CD4-positive, alpha-beta T cell (primary cell): ENCODE measurements at regions not wholly inside any gene's neighbourhood (a gene's known extent, or its start where the extent isn't known, plus 50 kb on each side); places are given as distances from the start of the nearest gene placed in this dataset.

Experiments used
- ATAC-seq: fragments of 200-7000 bp; cut with Tn5 transposase; one replicate; pipeline ENCODE4 v1.10.0; 2022; ENCODE audit warnings: mild to moderate bottlenecking; ENCODE audit not compliant: poor library complexity
- CTCF ChIA-PET: fragments of 350-600 bp; sonication (Branson Sonifier 250); formaldehyde crosslinking; loops from one replicate; lab custom pipeline; 2021; ENCODE audit warnings: antibody characterized with exemption, inconsistent platforms; lab: Charles Lee
- POLR2A ChIA-PET: fragments of 350-600 bp; sonication (Branson Sonifier 250); formaldehyde crosslinking; loops from one replicate; lab custom pipeline; 2021; ENCODE audit warnings: antibody characterized with exemption, inconsistent platforms; lab: Charles Lee
- DNase-seq, 14 experiments: peaks; one replicate each; pipeline ENCODE4 v3.0.0-alpha.2; 2013 to 2020; ENCODE audit warnings: mixed read lengths in 2 of 14
- H3K27ac ChIP-seq, 2 donors: one replicate each; pipeline versions ENCODE4 v1.5.1 to v1.7.0; 2013; ENCODE audit warnings: low read length in 2 of 2, low read depth in 1 of 2, mild to moderate bottlenecking in 1 of 2
- H3K27me3 ChIP-seq, 2 experiments: 1 replicate in 1 of 2; 2 replicates in 1 of 2; pipeline versions ENCODE4 v1.6.1 to v1.7.0; 2013; ENCODE audit warnings: low read length in 2 of 2, control low read depth in 1 of 2, mild to moderate bottlenecking in 1 of 2, moderate library complexity in 1 of 2; ENCODE audit not compliant: insufficient read depth in 2 of 2, control insufficient read depth in 1 of 2
- H3K36me3 ChIP-seq: one replicate; pipeline ENCODE4 v1.6.1; 2013; ENCODE audit warnings: low read length, control low read depth; ENCODE audit not compliant: insufficient read depth
- H3K4me1 ChIP-seq: one replicate; pipeline ENCODE4 v1.6.1; 2013; ENCODE audit warnings: low read length, control low read depth; ENCODE audit not compliant: insufficient read depth
- H3K4me3 ChIP-seq: one replicate; pipeline ENCODE4 v1.5.1; 2013; ENCODE audit warnings: mild to moderate bottlenecking, low read length, moderate library complexity
- H3K9me3 ChIP-seq, 2 experiments: 1 replicate in 1 of 2; 2 replicates in 1 of 2; pipeline versions ENCODE4 v1.6.1 to v1.7.0; 2013; ENCODE audit warnings: low read length in 2 of 2, mild to moderate bottlenecking in 2 of 2, control low read depth in 1 of 2, moderate library complexity in 1 of 2; ENCODE audit not compliant: control insufficient read depth in 1 of 2, insufficient read depth in 1 of 2
- H3K27ac Mint-ChIP-seq: one replicate; pipeline ENCODE4 v1.8.0; 2020; ENCODE audit warnings: mixed read lengths
- H3K27me3 Mint-ChIP-seq: one replicate; pipeline ENCODE4 v1.8.0; 2021; ENCODE audit warnings: mixed read lengths
- H3K36me3 Mint-ChIP-seq: one replicate; pipeline ENCODE4 v1.8.0; 2021; ENCODE audit warnings: low read depth, mixed read lengths
- H3K4me1 Mint-ChIP-seq: one replicate; pipeline ENCODE4 v1.8.0; 2021; ENCODE audit warnings: low read depth, mixed read lengths
- H3K4me3 Mint-ChIP-seq: one replicate; pipeline ENCODE4 v1.8.0; 2020; ENCODE audit warnings: mild to moderate bottlenecking, mixed read lengths
- H3K9me3 Mint-ChIP-seq: one replicate; pipeline ENCODE4 v1.8.0; 2020; ENCODE audit warnings: mixed read lengths
- CTCF ChIP-seq: fragments of 200-600 bp; IDR thresholded peaks from one replicate; pipeline ENCODE4 v1.8.0; 2022; ENCODE audit warnings: antibody characterized with exemption, mild to moderate bottlenecking
- intact Hi-C, 2 experiments: fragments of 100-400 bp; cut with DNase I in 1 of 2; cut with micrococcal nuclease in 1 of 2; formaldehyde crosslinking; loops; one replicate each; pipeline versions ENCODE4 v1.15.1 to v1.9.0; 2023 to 2025; cut with DNase I, micrococcal nuclease

GRCh38 chr5:152592416-152592815 is 187.3 kb upstream of the NMUR2 start:
- Mint-ChIP-seq H3K36me3 (no peaks in the 10 kb centered on the region), H3K4me3 (no peak overlapping the region), H3K27me3 (no peaks in the 10 kb centered on the region), H3K27ac (no peak overlapping the region), H3K4me1 (no peaks in the 10 kb centered on the region), H3K9me3 (no peaks in the 10 kb centered on the region)
- Histone ChIP-seq H3K9me3 (no peaks in the 10 kb centered on the region), H3K36me3 (no peaks in the 10 kb centered on the region), H3K4me3 (no peak overlapping the region), H3K27ac (no peak overlapping the region), H3K27me3 (no peaks in the 10 kb centered on the region), H3K4me1 (no peaks in the 10 kb centered on the region)
- no peak for TF ChIP-seq CTCF
- no peak for ATAC-seq
- DNase-seq, result no peak
- intact Hi-C loops, result no loop called here
- POLR2A ChIA-PET, result no interaction called here
- CTCF ChIA-PET, result no interaction called here

GRCh38 chr5:152593388-152593787 is 188.3 kb upstream of the NMUR2 start:
- CTCF ChIA-PET, result no interaction called here

GRCh38 chr5:152595405-152595804 is 190.3 kb upstream of the NMUR2 start:
- DNase-seq, result no peak
- TF ChIP-seq CTCF, result no peak
- H3K27me3 Mint-ChIP-seq, result no peaks in the 10 kb centered on the region
- no peaks in the 10 kb centered on the region for H3K9me3 Mint-ChIP-seq
- Histone ChIP-seq H3K27me3 (no peaks in the 10 kb centered on the region), H3K4me1 (no peaks in the 10 kb centered on the region), H3K36me3 (no peaks in the 10 kb centered on the region), H3K9me3 (no peaks in the 10 kb centered on the region), H3K27ac (no peak overlapping the region), H3K4me3 (no peak overlapping the region)
- intact Hi-C loops, result no loop called here
- no peak overlapping the region for H3K4me3 Mint-ChIP-seq
- H3K27ac Mint-ChIP-seq, result no peak overlapping the region
- no peaks in the 10 kb centered on the region for H3K4me1 Mint-ChIP-seq
- POLR2A ChIA-PET, result no interaction called here
- no peak for ATAC-seq
- H3K36me3 Mint-ChIP-seq, result no peaks in the 10 kb centered on the region
- CTCF ChIA-PET, result no interaction called here

More at GRCh38 chr5:152593388-152593787, 188.3 kb upstream of the NMUR2 start:
- no peak overlapping the region for H3K4me3 Mint-ChIP-seq
- H3K4me3 ChIP-seq, result no peak overlapping the region
- no peak overlapping the region for H3K27ac Mint-ChIP-seq
- DNase-seq, result no peak
- POLR2A ChIA-PET, result no interaction called here
- ATAC-seq, result no peak
- no peaks in the 10 kb centered on the region for H3K9me3 Mint-ChIP-seq
- TF ChIP-seq CTCF, result no peak
- no peaks in the 10 kb centered on the region for H3K36me3 ChIP-seq
- H3K4me1 Mint-ChIP-seq, result no peaks in the 10 kb centered on the region
- no peaks in the 10 kb centered on the region for H3K27me3 ChIP-seq
- H3K4me1 ChIP-seq, result no peaks in the 10 kb centered on the region
- H3K9me3 ChIP-seq, result no peaks in the 10 kb centered on the region
- no peak overlapping the region for H3K27ac ChIP-seq
- no peaks in the 10 kb centered on the region for H3K27me3 Mint-ChIP-seq
- intact Hi-C loops, result no loop called here
- no peaks in the 10 kb centered on the region for H3K36me3 Mint-ChIP-seq
